ENCODE measurements at regions not wholly inside any gene's neighbourhood (a gene's known extent, or its start where the extent isn't known, plus 50 kb on each side); places are given as distances from the start of the nearest gene placed in this dataset.

- TF ChIP-seq CTCF (IDR thresholded peaks at IDR 0.05; ENCODE audit: poor library complexity, severe bottlenecking) (no peak), EP300 (conservative IDR thresholded peaks at IDR 0.05; ENCODE audit: poor library complexity, severe bottlenecking) (no peak), EZH2 (IDR thresholded peaks at IDR 0.05; ENCODE audit: borderline replicate concordance, insufficient read depth, low read length, poor library complexity, severe bottlenecking) (no peak), POLR2AphosphoS5 (IDR thresholded peaks at IDR 0.05) (no peak), MXI1 (conservative IDR thresholded peaks at IDR 0.05; ENCODE audit: poor library complexity, severe bottlenecking) (no peak)
Observed at GRCh38 chr14:101399737-101400517, 161.4 kb upstream of the DIO3 start.

Data from neural cell (in vitro differentiated cells).